Right atrium auricular region (tissue), 2 donors: ENCODE measurements at regions not wholly inside any gene's neighbourhood (a gene's known extent, or its start where the extent isn't known, plus 50 kb on each side); places are given as distances from the start of the nearest gene placed in this dataset.

ENCODE experiments used
- DNase-seq: peaks from one replicate; pipeline ENCODE4 v3.0.0-alpha.2; 2019; ENCODE audit warnings: low spot score
- H3K27ac ChIP-seq, 2 donors: fragments of 200-600 bp; sonication (generic); 1 replicate in 1 of 2; 2 replicates in 1 of 2; pipeline ENCODE4 v1.5.1; 2016 to 2019
- H3K27me3 ChIP-seq, 2 donors: fragments of 200-600 bp; sonication (generic); one replicate each; pipeline versions ENCODE4 v1.5.1 to v1.6.0; 2017 to 2019
- H3K36me3 ChIP-seq: fragments of 200-600 bp; sonication (generic); one replicate; pipeline ENCODE4 v1.5.1; 2016
- H3K4me1 ChIP-seq, 2 donors: fragments of 200-600 bp; sonication (generic); one replicate each; pipeline versions ENCODE4 v1.5.1 to v1.6.0; 2017 to 2019
- H3K4me3 ChIP-seq, 2 donors: fragments of 200-600 bp; sonication (generic); 1 replicate in 1 of 2; 2 replicates in 1 of 2; pipeline ENCODE4 v1.5.1; 2017 to 2019; ENCODE audit warnings: mild to moderate bottlenecking in 1 of 2, moderate library complexity in 1 of 2
- H3K9me3 ChIP-seq, 2 donors: fragments of 200-600 bp; sonication (generic); one replicate each; pipeline ENCODE4 v1.5.1; 2019
- CTCF ChIP-seq, 2 donors: fragments of 200-600 bp; sonication (generic); IDR thresholded peaks; one replicate each; pipeline ENCODE4 v1.5.1; 2019; ENCODE audit warnings: antibody characterized with exemption in 2 of 2

GRCh38 chr2:122273785-122274419 lies 518.5 kb downstream of the TSN start:
- no peak for DNase-seq
- Histone ChIP-seq H3K27ac (no peak overlapping the region), H3K4me1 (no peaks in the 10 kb centered on the region), H3K9me3 (no peaks in the 10 kb centered on the region), H3K36me3 (no peaks in the 10 kb centered on the region), H3K27me3 (no peaks in the 10 kb centered on the region), H3K4me3 (no peak overlapping the region)
- TF ChIP-seq CTCF (IDR thresholded peaks at IDR 0.05), result no peak

GRCh38 chr2:122277956-122278355 lies 522.5 kb downstream of the TSN start:
- H3K27me3 ChIP-seq, result no peaks in the 10 kb centered on the region
- no peak overlapping the region for H3K27ac ChIP-seq
- no peaks in the 10 kb centered on the region for H3K36me3 ChIP-seq
- no peaks in the 10 kb centered on the region for H3K4me1 ChIP-seq
- no peak for TF ChIP-seq CTCF (IDR thresholded peaks at IDR 0.05)
- DNase-seq, result no peak
- H3K4me3 ChIP-seq, result no peak overlapping the region
- H3K9me3 ChIP-seq, result no peaks in the 10 kb centered on the region

- H3K4me3 ChIP-seq, result no peak overlapping the region
- TF ChIP-seq CTCF (IDR thresholded peaks at IDR 0.05), result no peak
- no peaks in the 10 kb centered on the region for H3K27me3 ChIP-seq
- no peaks in the 10 kb centered on the region for H3K36me3 ChIP-seq
- H3K9me3 ChIP-seq, result peaks cover 0 to 7% of the 10 kb centered on the region in 2 donors
- DNase-seq, result no peak
- H3K4me1 ChIP-seq, result no peaks in the 10 kb centered on the region
- no peak overlapping the region for H3K27ac ChIP-seq
Measured at GRCh38 chr2:122300758-122301157, 545.3 kb downstream of the TSN start.

GRCh38 chr2:122307763-122308162 lies 552.3 kb downstream of the TSN start:
- no peaks in the 10 kb centered on the region for H3K4me1 ChIP-seq
- H3K27me3 ChIP-seq, result no peaks in the 10 kb centered on the region
- no peak for DNase-seq
- no peaks in the 10 kb centered on the region for H3K9me3 ChIP-seq
- no peak overlapping the region for H3K27ac ChIP-seq
- H3K4me3 ChIP-seq, result no peak overlapping the region
- no peaks in the 10 kb centered on the region for H3K36me3 ChIP-seq
- TF ChIP-seq CTCF (IDR thresholded peaks at IDR 0.05), result no peak

- Histone ChIP-seq H3K27ac (no peak overlapping the region), H3K4me3 (no peak overlapping the region), H3K36me3 (no peaks in the 10 kb centered on the region), H3K27me3 (no peaks in the 10 kb centered on the region), H3K9me3 (peaks cover 0 to 2% of the 10 kb centered on the region in 2 donors), H3K4me1 (no peaks in the 10 kb centered on the region)
- DNase-seq, result no peak
- no peak for TF ChIP-seq CTCF (IDR thresholded peaks at IDR 0.05)
Measured at GRCh38 chr2:122315306-122315705, 559.9 kb downstream of the TSN start.

- no peak overlapping the region for H3K27ac ChIP-seq
- H3K4me3 ChIP-seq, result no peak overlapping the region
- peaks cover 0 to 4% of the 10 kb centered on the region in 2 donors for H3K9me3 ChIP-seq
- TF ChIP-seq CTCF (IDR thresholded peaks at IDR 0.05), result no peak
- DNase-seq, result no peak
- no peaks in the 10 kb centered on the region for H3K36me3 ChIP-seq
- H3K4me1 ChIP-seq, result no peaks in the 10 kb centered on the region
- no peaks in the 10 kb centered on the region for H3K27me3 ChIP-seq
Measured at GRCh38 chr2:122319539-122320132, 564.2 kb downstream of the TSN start.
